ENCODE measurements at regions not wholly inside any gene's neighbourhood (a gene's known extent, or its start where the extent isn't known, plus 50 kb on each side); places are given as distances from the start of the nearest gene placed in this dataset.

DNA sequence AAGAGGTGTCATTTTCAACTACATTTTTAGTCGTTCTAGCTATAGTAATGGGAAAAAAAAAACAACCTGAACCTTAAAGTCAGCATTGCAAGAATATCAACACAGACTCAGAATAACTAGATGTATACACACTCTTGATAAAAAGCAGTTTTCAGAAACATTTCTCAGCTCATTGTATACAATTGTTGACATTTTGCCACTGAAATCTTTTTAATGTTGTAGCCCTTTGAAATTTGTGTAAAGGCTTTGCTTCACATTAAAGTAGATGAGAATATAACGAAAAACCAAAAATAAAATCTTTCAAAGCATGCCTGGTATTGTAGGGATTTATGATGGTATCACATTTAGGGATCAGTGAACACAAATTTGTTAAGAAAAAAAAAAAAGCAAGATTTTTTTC is 87.2 kb upstream of the SLC10A2 start:
- WGBS = 49% methylated on average over 2 of the region's 2 CpGs
- no peak for DNase-seq (ENCODE audit: extremely low spot score)
- H3K9me3 ChIP-seq = no peaks in the 10 kb centered on the region
- no peaks in the 10 kb centered on the region for H3K36me3 ChIP-seq
- intact Hi-C loops (cut with DNase I) = no loop called here
- no peak for TF ChIP-seq POLR2AphosphoS5 (IDR thresholded peaks at IDR 0.05)
- TF ChIP-seq, protein P1, sequence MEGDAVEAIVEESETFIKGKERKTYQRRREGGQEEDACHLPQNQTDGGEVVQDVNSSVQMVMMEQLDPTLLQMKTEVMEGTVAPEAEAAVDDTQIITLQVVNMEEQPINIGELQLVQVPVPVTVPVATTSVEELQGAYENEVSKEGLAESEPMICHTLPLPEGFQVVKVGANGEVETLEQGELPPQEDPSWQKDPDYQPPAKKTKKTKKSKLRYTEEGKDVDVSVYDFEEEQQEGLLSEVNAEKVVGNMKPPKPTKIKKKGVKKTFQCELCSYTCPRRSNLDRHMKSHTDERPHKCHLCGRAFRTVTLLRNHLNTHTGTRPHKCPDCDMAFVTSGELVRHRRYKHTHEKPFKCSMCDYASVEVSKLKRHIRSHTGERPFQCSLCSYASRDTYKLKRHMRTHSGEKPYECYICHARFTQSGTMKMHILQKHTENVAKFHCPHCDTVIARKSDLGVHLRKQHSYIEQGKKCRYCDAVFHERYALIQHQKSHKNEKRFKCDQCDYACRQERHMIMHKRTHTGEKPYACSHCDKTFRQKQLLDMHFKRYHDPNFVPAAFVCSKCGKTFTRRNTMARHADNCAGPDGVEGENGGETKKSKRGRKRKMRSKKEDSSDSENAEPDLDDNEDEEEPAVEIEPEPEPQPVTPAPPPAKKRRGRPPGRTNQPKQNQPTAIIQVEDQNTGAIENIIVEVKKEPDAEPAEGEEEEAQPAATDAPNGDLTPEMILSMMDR (IDR thresholded peaks at IDR 0.05) = no peak
- TF ChIP-seq POLR2A (IDR thresholded peaks at IDR 0.05; ENCODE audit: low read depth) = no peak
- TF ChIP-seq EP300 (IDR thresholded peaks at IDR 0.05) = no peak
- H3K4me3 ChIP-seq = no peak overlapping the region
- no peaks in the 10 kb centered on the region for H3K4me1 ChIP-seq
- H3K27ac ChIP-seq (replicated peaks in 1 of 4) = no peak overlapping the region
- no peaks in the 10 kb centered on the region for H3K27me3 ChIP-seq

DNA sequence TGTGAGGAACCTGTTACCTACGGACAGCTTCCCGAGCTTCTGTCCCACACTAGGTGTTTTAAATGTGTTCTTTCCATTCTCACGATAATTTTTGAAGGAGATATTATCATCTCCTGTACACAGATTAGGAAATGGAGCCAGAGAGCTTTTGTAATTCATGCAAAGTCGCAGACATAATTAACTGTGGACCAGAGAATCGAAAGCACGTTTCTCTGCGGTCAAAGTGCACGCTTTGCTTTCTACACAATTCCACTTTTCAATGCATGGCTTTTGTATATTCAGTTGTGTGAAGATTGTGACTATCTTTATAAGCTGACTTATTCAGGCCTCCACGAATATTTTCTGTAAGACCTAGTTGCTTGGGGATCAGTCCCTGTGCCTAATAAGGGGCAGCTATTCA is 81.7 kb upstream of the SLC10A2 start:
- no peaks in the 10 kb centered on the region for H3K27me3 ChIP-seq
- no peak overlapping the region for H3K27ac ChIP-seq (replicated peaks in 1 of 4)
- WGBS = 82% methylated on average over 9 of the region's 9 CpGs
- H3K4me3 ChIP-seq = no peak overlapping the region
- H3K4me1 ChIP-seq = no peaks in the 10 kb centered on the region
- H3K36me3 ChIP-seq = no peaks in the 10 kb centered on the region
- H3K9me3 ChIP-seq = no peaks in the 10 kb centered on the region
- DNase-seq (ENCODE audit: extremely low spot score) = no peak
- intact Hi-C loops (cut with DNase I) = no loop called here
- TF ChIP-seq POLR2A (IDR thresholded peaks at IDR 0.05; ENCODE audit: low read depth) = no peak
- no peak for TF ChIP-seq EP300 (IDR thresholded peaks at IDR 0.05)
- no peak for TF ChIP-seq POLR2AphosphoS5 (IDR thresholded peaks at IDR 0.05)
- TF ChIP-seq, protein P1 (IDR thresholded peaks at IDR 0.05) = no peak

DNA sequence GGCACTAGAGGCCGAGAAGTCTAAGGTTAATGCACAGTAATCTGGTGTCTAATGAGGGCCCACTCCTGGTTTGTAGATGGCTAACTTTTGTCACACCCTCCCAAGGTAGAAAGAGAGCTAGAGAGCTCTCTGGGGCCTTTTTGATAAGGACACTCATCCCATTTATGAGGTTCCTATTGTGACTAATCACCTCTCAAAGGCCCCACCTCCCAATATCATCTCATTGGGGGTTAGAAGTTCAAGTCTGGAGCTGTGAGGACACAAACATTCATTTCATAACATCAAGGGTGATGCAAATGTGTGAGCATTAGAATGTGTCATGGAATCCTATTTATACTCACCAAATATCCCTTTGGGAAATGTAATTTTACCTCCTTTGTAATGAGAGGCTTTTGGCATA is 79.2 kb upstream of the SLC10A2 start:
- H3K27ac ChIP-seq (replicated peaks in 1 of 4) = no peak overlapping the region
- no peak for DNase-seq (ENCODE audit: extremely low spot score)
- intact Hi-C loops (cut with DNase I) = no loop called here
- no peak overlapping the region for H3K4me3 ChIP-seq
- TF ChIP-seq EP300 (IDR thresholded peaks at IDR 0.05) = no peak
- TF ChIP-seq POLR2A (IDR thresholded peaks at IDR 0.05; ENCODE audit: low read depth) = no peak
- TF ChIP-seq POLR2AphosphoS5 (IDR thresholded peaks at IDR 0.05) = no peak
- TF ChIP-seq, protein P1 (IDR thresholded peaks at IDR 0.05) = no peak
- H3K27me3 ChIP-seq = no peaks in the 10 kb centered on the region
- no peaks in the 10 kb centered on the region for H3K9me3 ChIP-seq
- H3K4me1 ChIP-seq = no peaks in the 10 kb centered on the region
- WGBS = 79% methylated on average over 1 of the region's 1 CpG
- no peaks in the 10 kb centered on the region for H3K36me3 ChIP-seq

DNA sequence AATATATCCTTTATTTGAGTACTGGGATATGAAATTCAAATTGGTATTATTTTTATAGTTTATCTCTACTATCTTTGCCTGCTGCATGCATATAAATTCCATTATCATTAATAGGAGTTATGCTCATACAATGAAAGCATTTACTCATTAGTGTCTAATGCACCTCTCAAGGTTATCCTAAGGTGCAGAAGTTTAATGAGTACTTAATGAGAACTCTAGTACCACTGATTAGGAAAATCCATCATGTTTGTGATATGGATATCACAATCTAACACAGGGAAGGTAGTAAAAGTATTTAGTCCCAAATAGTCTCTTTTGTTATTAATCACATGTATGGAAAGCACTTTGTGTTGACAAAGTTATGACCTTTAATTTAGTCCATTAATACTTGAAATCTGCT is 77.2 kb upstream of the SLC10A2 start:
- Histone ChIP-seq H3K27ac (replicated peaks in 1 of 4) (no peak overlapping the region), H3K27me3 (no peaks in the 10 kb centered on the region), H3K36me3 (no peaks in the 10 kb centered on the region), H3K4me3 (no peak overlapping the region), H3K9me3 (no peaks in the 10 kb centered on the region), H3K4me1 (no peaks in the 10 kb centered on the region)
- no peak for DNase-seq (ENCODE audit: extremely low spot score)
- no peak for TF ChIP-seq POLR2AphosphoS5 (IDR thresholded peaks at IDR 0.05)
- TF ChIP-seq EP300 (IDR thresholded peaks at IDR 0.05) = no peak
- TF ChIP-seq, protein P1 (IDR thresholded peaks at IDR 0.05) = no peak
- TF ChIP-seq POLR2A (IDR thresholded peaks at IDR 0.05; ENCODE audit: low read depth) = no peak
- intact Hi-C loops (cut with DNase I) = no loop called here

DNA sequence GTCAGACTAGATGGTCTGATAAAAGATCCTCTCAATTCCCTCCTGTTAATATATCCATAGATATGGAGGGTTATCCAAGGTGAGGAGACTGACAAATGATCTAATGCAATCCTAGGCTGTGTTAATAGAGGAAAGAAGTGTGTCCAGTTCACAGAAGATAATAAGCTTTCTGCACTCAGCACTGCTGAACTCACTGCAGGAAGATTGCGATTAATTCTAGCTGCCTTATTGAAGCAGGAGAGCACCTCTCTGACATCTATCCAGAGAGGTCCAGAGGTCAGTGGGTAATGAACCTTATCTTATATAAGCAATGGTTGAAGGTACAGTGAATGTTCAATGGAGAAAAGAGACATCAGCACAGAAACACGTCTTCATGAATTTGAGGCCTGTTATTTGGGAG is 75.9 kb upstream of the SLC10A2 start:
- H3K4me1 ChIP-seq = no peaks in the 10 kb centered on the region
- H3K9me3 ChIP-seq = no peaks in the 10 kb centered on the region
- H3K36me3 ChIP-seq = no peaks in the 10 kb centered on the region
- no peak overlapping the region for H3K27ac ChIP-seq (replicated peaks in 1 of 4)
- no peak for DNase-seq (ENCODE audit: extremely low spot score)
- H3K27me3 ChIP-seq = no peaks in the 10 kb centered on the region
- intact Hi-C loops (cut with DNase I) = no loop called here
- no peak overlapping the region for H3K4me3 ChIP-seq
- no peak for TF ChIP-seq POLR2AphosphoS5 (IDR thresholded peaks at IDR 0.05)
- TF ChIP-seq, protein P1 (IDR thresholded peaks at IDR 0.05) = no peak
- TF ChIP-seq EP300 (IDR thresholded peaks at IDR 0.05) = no peak
- TF ChIP-seq POLR2A (IDR thresholded peaks at IDR 0.05; ENCODE audit: low read depth) = no peak
- WGBS = 93% methylated on average over 2 of the region's 2 CpGs

Data from esophagus muscularis mucosa (tissue), 4 donors.